HG02970 (cell line): ENCODE measurements at regions not wholly inside any gene's neighbourhood (a gene's known extent, or its start where the extent isn't known, plus 50 kb on each side); places are given as distances from the start of the nearest gene placed in this dataset.
"Not testable (repeated sequence)": the region's sequence is repeated elsewhere in the genome, so short reads cannot be mapped to it uniquely, and the experiment has no call there.

Experiments used
- ATAC-seq: cut with Tn5 transposase; IDR thresholded peaks from one replicate; pipeline ENCODE4 v1.9.1; 2021; ENCODE audit warnings: mild to moderate bottlenecking, moderate library complexity, moderate number of reproducible peaks; ENCODE audit not compliant: unreplicated experiment, low FRiP score

GRCh38 chr3:70744536-70744935, 432.1 kb upstream of the MDFIC2 start:
- ATAC-seq, result no peak

GRCh38 chr3:70743754-70744153, 431.3 kb upstream of the MDFIC2 start:
- ATAC-seq, result no peak

- no peak for ATAC-seq
Measured at GRCh38 chr3:70742081-70742480, 429.6 kb upstream of the MDFIC2 start.

GRCh38 chr3:70740872-70741271, 428.4 kb upstream of the MDFIC2 start:
- no peak for ATAC-seq

- no peak for ATAC-seq
Measured at GRCh38 chr3:70740071-70740470, 427.6 kb upstream of the MDFIC2 start.

GRCh38 chr3:70738291-70738681, 425.8 kb upstream of the MDFIC2 start:
- no peak for ATAC-seq

- no peak for ATAC-seq
Measured at GRCh38 chr3:70737666-70738290, 425.3 kb upstream of the MDFIC2 start.

- ATAC-seq, result no peak
Measured at GRCh38 chr3:70736009-70736408, 423.6 kb upstream of the MDFIC2 start.

GRCh38 chr3:70734756-70735155, 422.3 kb upstream of the MDFIC2 start:
- ATAC-seq, result no peak

GRCh38 chr3:70731046-70731445, 418.6 kb upstream of the MDFIC2 start:
- no peak for ATAC-seq

GRCh38 chr3:70729845-70730244, 417.4 kb upstream of the MDFIC2 start:
- no peak for ATAC-seq

- ATAC-seq, result no peak
Measured at GRCh38 chr3:70728311-70728710, 415.9 kb upstream of the MDFIC2 start.

- no peak for ATAC-seq
Measured at GRCh38 chr3:70726961-70727360, 414.5 kb upstream of the MDFIC2 start.

GRCh38 chr3:70726096-70726938, 413.9 kb upstream of the MDFIC2 start:
- no peak for ATAC-seq

- ATAC-seq, result no peak
Measured at GRCh38 chr3:70722018-70722417, 409.6 kb upstream of the MDFIC2 start.

- ATAC-seq, result no peak
Measured at GRCh38 chr3:70716832-70717231, 404.4 kb upstream of the MDFIC2 start.

GRCh38 chr3:70712449-70713082, 400.1 kb upstream of the MDFIC2 start:
- ATAC-seq, result no peak

- ATAC-seq, result no peak
Measured at GRCh38 chr3:70703305-70704102, 391.1 kb upstream of the MDFIC2 start.

- no peak for ATAC-seq
Measured at GRCh38 chr3:70702132-70702531, 389.7 kb upstream of the MDFIC2 start.

- ATAC-seq, result no peak
Measured at GRCh38 chr3:70684701-70685100, 372.3 kb upstream of the MDFIC2 start.

- not testable (repeated sequence) for ATAC-seq
Measured at GRCh38 chr3:70675810-70676209, 363.4 kb upstream of the MDFIC2 start.
